CD14-positive monocyte (primary cell): ENCODE measurements at regions not wholly inside any gene's neighbourhood (a gene's known extent, or its start where the extent isn't known, plus 50 kb on each side); places are given as distances from the start of the nearest gene placed in this dataset.

Experiments
- DNase-seq, 3 donors: peaks; one replicate each; pipeline ENCODE4 v3.0.0-alpha.2; 2011 to 2022
- H2AFZ ChIP-seq: 2 replicates; pipeline ENCODE4 v1.6.0; 2012; ENCODE audit warnings: mild to moderate bottlenecking, low read depth, low read length, inconsistent platforms; ENCODE audit not compliant: insufficient read depth, poor library complexity, severe bottlenecking
- H3K27ac ChIP-seq, 2 donors: 1 replicate in 1 of 2; 2 replicates in 1 of 2; pipeline ENCODE4 v1.5.1; 2012 to 2013; ENCODE audit warnings: low read length in 2 of 2, control low read depth in 1 of 2, inconsistent platforms in 1 of 2, low read depth in 1 of 2, mild to moderate bottlenecking in 1 of 2
- H3K27me3 ChIP-seq, 2 donors: one replicate each; pipeline versions ENCODE4 v1.6.0 to v1.6.1; 2011 to 2013; ENCODE audit warnings: low read length in 2 of 2; ENCODE audit not compliant: control insufficient read depth in 2 of 2, insufficient read depth in 2 of 2
- H3K36me3 ChIP-seq, 2 donors: replicated peaks in 1 of 2; 1 replicate in 1 of 2; 2 replicates in 1 of 2; pipeline versions ENCODE4 v1.5.1 to v1.6.1; 2012 to 2013; ENCODE audit warnings: low read length in 2 of 2, control low read depth in 1 of 2, inconsistent platforms in 1 of 2, mild to moderate bottlenecking in 1 of 2; ENCODE audit not compliant: insufficient read depth in 2 of 2, control insufficient read depth in 1 of 2
- H3K4me1 ChIP-seq, 2 donors: 1 replicate in 1 of 2; 2 replicates in 1 of 2; pipeline versions ENCODE4 v1.5.1 to v1.6.1; 2012 to 2013; ENCODE audit warnings: low read length in 2 of 2, control low read depth in 1 of 2, inconsistent platforms in 1 of 2, mild to moderate bottlenecking in 1 of 2, moderate library complexity in 1 of 2; ENCODE audit not compliant: insufficient read depth in 2 of 2, control insufficient read depth in 1 of 2
- H3K4me2 ChIP-seq: replicated peaks from 2 replicates; pipeline ENCODE3; 2012; ENCODE audit warnings: low read length, moderate library complexity, mild to moderate bottlenecking; ENCODE audit not compliant: poor library complexity, severe bottlenecking; ENCODE audit errors: extremely low read depth
- H3K4me3 ChIP-seq, 3 experiments: fragments of 200-600 bp in 1 of 3; sonication (generic) in 1 of 3; replicated peaks in 1 of 3; 1 replicate in 2 of 3; 2 replicates in 1 of 3; pipeline ENCODE4 v1.5.1; 2011 to 2013; ENCODE audit warnings: low read length in 3 of 3, mild to moderate bottlenecking in 3 of 3, control low read depth in 2 of 3, low read depth in 2 of 3, inconsistent platforms in 1 of 3, moderate library complexity in 1 of 3
- H3K79me2 ChIP-seq: 2 replicates; pipeline ENCODE4 v1.6.0; 2012; ENCODE audit warnings: mild to moderate bottlenecking, control low read depth, inconsistent platforms, low read length, moderate library complexity; ENCODE audit not compliant: insufficient read depth
- H3K9ac ChIP-seq: 2 replicates; pipeline ENCODE4 v1.6.0; 2017; ENCODE audit warnings: low read length, mild to moderate bottlenecking; ENCODE audit not compliant: insufficient read depth, poor library complexity, severe bottlenecking
- H3K9me3 ChIP-seq, 2 donors: replicated peaks in 1 of 2; 1 replicate in 1 of 2; 2 replicates in 1 of 2; pipeline versions ENCODE4 v1.5.1 to v1.6.1; 2012 to 2013; ENCODE audit warnings: low read length in 2 of 2, control low read depth in 1 of 2; ENCODE audit not compliant: control insufficient read depth in 1 of 2, insufficient read depth in 1 of 2
- H4K20me1 ChIP-seq: 2 replicates; pipeline ENCODE4 v1.6.0; 2012; ENCODE audit warnings: mild to moderate bottlenecking, low read length, control low read depth, moderate library complexity; ENCODE audit not compliant: insufficient read depth
- H3K27ac Mint-ChIP-seq, 7 donors: one replicate each; pipeline ENCODE4 v1.8.0; 2020; ENCODE audit warnings: mild to moderate bottlenecking in 7 of 7, mixed read lengths in 7 of 7, moderate library complexity in 6 of 7, inconsistent platforms in 2 of 7
- H3K27me3 Mint-ChIP-seq, 3 donors: one replicate each; pipeline ENCODE4 v1.8.0; 2021 to 2022; ENCODE audit warnings: low read depth in 3 of 3, mild to moderate bottlenecking in 3 of 3, mixed read lengths in 3 of 3, moderate library complexity in 3 of 3, inconsistent platforms in 1 of 3
- H3K36me3 Mint-ChIP-seq, 2 donors: one replicate each; pipeline ENCODE4 v1.8.0; 2020; ENCODE audit warnings: mixed read lengths in 2 of 2, inconsistent platforms in 1 of 2, mild to moderate bottlenecking in 1 of 2
- H3K4me1 Mint-ChIP-seq: one replicate; pipeline ENCODE4 v1.8.0; 2020; ENCODE audit warnings: mild to moderate bottlenecking, mixed read lengths
- H3K4me3 Mint-ChIP-seq, 2 donors: one replicate each; pipeline ENCODE4 v1.8.0; 2020; ENCODE audit warnings: mild to moderate bottlenecking in 2 of 2, mixed read lengths in 2 of 2, moderate library complexity in 1 of 2
- H3K9me3 Mint-ChIP-seq, 7 donors: one replicate each; pipeline ENCODE4 v1.8.0; 2020 to 2022; ENCODE audit warnings: mixed read lengths in 7 of 7, mild to moderate bottlenecking in 6 of 7, moderate library complexity in 6 of 7, inconsistent platforms in 2 of 7
- WGBS: methylation state at CpG from one replicate; pipeline ENCODE4 v1.1.5; 2013; ENCODE audit warnings: missing lambda C conversion rate; ENCODE audit not compliant: insufficient coverage; 5-methylcytosine and 5-hydroxymethylcytosine counted together
- intact Hi-C, 2 donors: fragments of 100-400 bp; cut with micrococcal nuclease; formaldehyde crosslinking; loops; one replicate each; pipeline versions ENCODE4 v1.15.0 to v1.15.1; 2023
- TF ChIP-seq, protein P1 (sequence below): fragments of 200-600 bp; IDR thresholded peaks from one replicate; pipeline ENCODE4 v1.8.0; 2022; ENCODE audit warnings: antibody characterized with exemption, mild to moderate bottlenecking

DNA sequence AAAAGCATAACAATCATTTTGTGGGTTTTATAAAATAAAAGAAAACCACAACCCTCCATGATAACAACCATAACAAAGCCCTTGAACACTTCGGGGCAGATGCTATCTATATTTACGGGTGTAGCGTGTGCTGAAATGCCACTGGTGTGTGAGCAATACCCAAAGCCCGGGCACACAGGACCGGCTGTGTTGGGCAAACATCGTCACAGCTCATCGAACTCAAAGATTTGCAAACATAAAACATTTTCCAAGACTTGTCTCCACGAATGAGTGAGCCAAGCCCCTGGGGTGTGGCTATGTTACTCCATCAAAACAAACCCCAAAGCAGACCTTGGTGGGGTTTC lies 290.2 kb downstream of the LPIN1 start:
- H3K4me2 ChIP-seq: no peak overlapping the region
- peaks cover 0 to 10% of the 10 kb centered on the region in 2 donors for H3K9me3 ChIP-seq
- no peaks in the 10 kb centered on the region for H3K27me3 ChIP-seq
- H3K36me3 ChIP-seq: no peaks in the 10 kb centered on the region
- H3K4me3 ChIP-seq: no peak overlapping the region
- no peak overlapping the region for H3K27ac ChIP-seq
- intact Hi-C loops: no loop called here
- no peaks in the 10 kb centered on the region for H3K79me2 ChIP-seq
- H3K4me1 Mint-ChIP-seq: no peaks in the 10 kb centered on the region
- peaks cover 0 to 16% (median 9%) of the 10 kb centered on the region in 7 donors for H3K9me3 Mint-ChIP-seq
- no peaks in the 10 kb centered on the region for H4K20me1 ChIP-seq
- H3K4me3 Mint-ChIP-seq: no peak overlapping the region
- no peak overlapping the region for H3K27ac Mint-ChIP-seq
- no peak overlapping the region for H2AFZ ChIP-seq
- DNase-seq: no peak
- WGBS: 96% methylated on average over 5 of the region's 8 CpGs
- H3K27me3 Mint-ChIP-seq: peaks cover 2 to 7% (median 6%) of the 10 kb centered on the region in 3 donors
- H3K4me1 ChIP-seq: no peaks in the 10 kb centered on the region
- peaks cover 0 to 2% of the 10 kb centered on the region in 2 donors for H3K36me3 Mint-ChIP-seq
- TF ChIP-seq, protein P1, sequence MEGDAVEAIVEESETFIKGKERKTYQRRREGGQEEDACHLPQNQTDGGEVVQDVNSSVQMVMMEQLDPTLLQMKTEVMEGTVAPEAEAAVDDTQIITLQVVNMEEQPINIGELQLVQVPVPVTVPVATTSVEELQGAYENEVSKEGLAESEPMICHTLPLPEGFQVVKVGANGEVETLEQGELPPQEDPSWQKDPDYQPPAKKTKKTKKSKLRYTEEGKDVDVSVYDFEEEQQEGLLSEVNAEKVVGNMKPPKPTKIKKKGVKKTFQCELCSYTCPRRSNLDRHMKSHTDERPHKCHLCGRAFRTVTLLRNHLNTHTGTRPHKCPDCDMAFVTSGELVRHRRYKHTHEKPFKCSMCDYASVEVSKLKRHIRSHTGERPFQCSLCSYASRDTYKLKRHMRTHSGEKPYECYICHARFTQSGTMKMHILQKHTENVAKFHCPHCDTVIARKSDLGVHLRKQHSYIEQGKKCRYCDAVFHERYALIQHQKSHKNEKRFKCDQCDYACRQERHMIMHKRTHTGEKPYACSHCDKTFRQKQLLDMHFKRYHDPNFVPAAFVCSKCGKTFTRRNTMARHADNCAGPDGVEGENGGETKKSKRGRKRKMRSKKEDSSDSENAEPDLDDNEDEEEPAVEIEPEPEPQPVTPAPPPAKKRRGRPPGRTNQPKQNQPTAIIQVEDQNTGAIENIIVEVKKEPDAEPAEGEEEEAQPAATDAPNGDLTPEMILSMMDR: no peak
- H3K9ac ChIP-seq: no peak overlapping the region

DNA sequence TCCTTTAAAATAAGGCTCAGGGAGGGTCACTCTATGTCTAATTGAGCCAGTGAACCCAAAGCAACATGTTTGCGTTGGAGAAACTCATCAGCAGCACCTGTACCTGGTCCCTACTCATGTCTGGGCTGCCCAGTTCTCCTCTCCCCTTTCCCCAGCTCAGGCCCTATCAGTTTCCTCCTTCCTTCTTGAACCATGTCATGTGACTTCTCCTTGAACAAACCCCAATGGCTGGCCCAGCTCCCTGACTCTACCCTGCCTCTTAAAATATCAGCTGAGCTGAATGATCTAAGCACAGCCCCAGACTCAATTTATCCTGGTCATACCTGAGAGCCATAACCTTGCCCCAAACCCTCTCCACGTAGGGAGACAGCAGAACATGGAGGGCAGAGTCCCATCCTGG lies 290.9 kb downstream of the LPIN1 start:
- Histone ChIP-seq H3K9ac (no peak overlapping the region), H3K9me3 (peaks cover 0 to 10% of the 10 kb centered on the region in 2 donors), H3K36me3 (no peaks in the 10 kb centered on the region), H3K4me3 (no peak overlapping the region), H3K79me2 (no peaks in the 10 kb centered on the region), H3K4me1 (no peaks in the 10 kb centered on the region), H3K4me2 (no peak overlapping the region), H4K20me1 (no peaks in the 10 kb centered on the region), H3K27ac (no peak overlapping the region), H2AFZ (no peak overlapping the region), H3K27me3 (no peaks in the 10 kb centered on the region)
- H3K9me3 Mint-ChIP-seq: peaks cover 0 to 16% (median 9%) of the 10 kb centered on the region in 7 donors
- TF ChIP-seq, protein P1: no peak
- H3K36me3 Mint-ChIP-seq: peaks cover 0 to 2% of the 10 kb centered on the region in 2 donors
- H3K27me3 Mint-ChIP-seq: peaks cover 2 to 7% (median 4%) of the 10 kb centered on the region in 3 donors
- no peak overlapping the region for H3K27ac Mint-ChIP-seq
- intact Hi-C loops: no loop called here
- H3K4me3 Mint-ChIP-seq: no peak overlapping the region
- peaks cover 3% of the 10 kb centered on the region for H3K4me1 Mint-ChIP-seq
- 100% methylated on average over 1 of the region's 2 CpGs for WGBS
- no peak for DNase-seq
